Naive thymus-derived CD4-positive, alpha-beta T cell (primary cell): ENCODE measurements at regions not wholly inside any gene's neighbourhood (a gene's known extent, or its start where the extent isn't known, plus 50 kb on each side); places are given as distances from the start of the nearest gene placed in this dataset.
"Not testable (repeated sequence)": the region's sequence is repeated elsewhere in the genome, so short reads cannot be mapped to it uniquely, and the experiment has no call there.

ENCODE experiments used
- ATAC-seq: fragments of 150-1000 bp; cut with Tn5 transposase; 2 replicates; pipeline ENCODE4 v1.10.0; 2021; ENCODE audit warnings: mild to moderate bottlenecking, moderate library complexity
- CTCF ChIA-PET: fragments of 350-600 bp; sonication (Branson Sonifier 250); formaldehyde crosslinking; loops from one replicate; lab custom pipeline; 2021; ENCODE audit warnings: antibody characterized with exemption; lab: Charles Lee
- POLR2A ChIA-PET: fragments of 350-600 bp; sonication (Branson Sonifier 250); formaldehyde crosslinking; loops from one replicate; lab custom pipeline; 2021; ENCODE audit warnings: antibody characterized with exemption, inconsistent platforms; lab: Charles Lee
- DNase-seq, 9 donors: peaks; one replicate each; pipeline versions ENCODE4 v3.0.0 to v3.0.0-alpha.2; 2020 to 2022; ENCODE audit warnings: mixed read lengths in 1 of 9
- H3K27ac ChIP-seq: one replicate; pipeline ENCODE4 v1.7.0; 2013; ENCODE audit warnings: mild to moderate bottlenecking, low read depth, low read length, moderate library complexity
- H3K27me3 ChIP-seq, 2 donors: one replicate each; pipeline ENCODE4 v1.7.0; 2013; ENCODE audit warnings: low read length in 2 of 2, mild to moderate bottlenecking in 2 of 2, moderate library complexity in 2 of 2; ENCODE audit not compliant: control insufficient read depth in 2 of 2, insufficient read depth in 2 of 2
- H3K36me3 ChIP-seq, 3 experiments: 1 replicate in 2 of 3; 2 replicates in 1 of 3; pipeline ENCODE4 v1.7.0; 2013; ENCODE audit warnings: low read length in 3 of 3, mild to moderate bottlenecking in 3 of 3, moderate library complexity in 1 of 3; ENCODE audit not compliant: insufficient read depth in 3 of 3, control insufficient read depth in 2 of 3
- H3K4me1 ChIP-seq, 2 donors: one replicate each; pipeline ENCODE4 v1.7.0; 2013; ENCODE audit warnings: low read length in 2 of 2, mild to moderate bottlenecking in 2 of 2, moderate library complexity in 1 of 2; ENCODE audit not compliant: control insufficient read depth in 2 of 2, insufficient read depth in 2 of 2
- H3K4me3 ChIP-seq: 2 replicates; pipeline ENCODE4 v1.7.0; 2013; ENCODE audit warnings: mild to moderate bottlenecking, low read length
- H3K9me3 ChIP-seq, 3 experiments: 1 replicate in 2 of 3; 2 replicates in 1 of 3; pipeline ENCODE4 v1.7.0; 2013; ENCODE audit warnings: low read length in 3 of 3; ENCODE audit not compliant: control insufficient read depth in 2 of 3
- H3K27ac Mint-ChIP-seq, 9 donors: one replicate each; pipeline ENCODE4 v1.8.0; 2020 to 2022; ENCODE audit warnings: mixed read lengths in 9 of 9, mild to moderate bottlenecking in 8 of 9, moderate library complexity in 5 of 9, inconsistent platforms in 2 of 9
- H3K27me3 Mint-ChIP-seq, 5 donors: one replicate each; pipeline ENCODE4 v1.8.0; 2021 to 2022; ENCODE audit warnings: mixed read lengths in 5 of 5, mild to moderate bottlenecking in 1 of 5
- H3K36me3 Mint-ChIP-seq, 5 donors: one replicate each; pipeline ENCODE4 v1.8.0; 2020 to 2022; ENCODE audit warnings: mixed read lengths in 5 of 5, mild to moderate bottlenecking in 3 of 5, inconsistent platforms in 1 of 5
- H3K4me1 Mint-ChIP-seq, 7 donors: one replicate each; pipeline ENCODE4 v1.8.0; 2020 to 2022; ENCODE audit warnings: mixed read lengths in 7 of 7, mild to moderate bottlenecking in 3 of 7, inconsistent platforms in 1 of 7
- H3K4me3 Mint-ChIP-seq, 10 donors: one replicate each; pipeline ENCODE4 v1.8.0; 2020 to 2022; ENCODE audit warnings: mild to moderate bottlenecking in 10 of 10, mixed read lengths in 10 of 10, moderate library complexity in 6 of 10, inconsistent platforms in 2 of 10
- H3K9me3 Mint-ChIP-seq, 11 donors: one replicate each; pipeline ENCODE4 v1.8.0; 2020 to 2022; ENCODE audit warnings: mixed read lengths in 11 of 11, mild to moderate bottlenecking in 4 of 11, inconsistent platforms in 1 of 11, moderate library complexity in 1 of 11
- intact Hi-C, 2 donors: fragments of 100-400 bp; cut with micrococcal nuclease; formaldehyde crosslinking; loops; one replicate each; pipeline ENCODE4 v1.15.1; 2023

DNA sequence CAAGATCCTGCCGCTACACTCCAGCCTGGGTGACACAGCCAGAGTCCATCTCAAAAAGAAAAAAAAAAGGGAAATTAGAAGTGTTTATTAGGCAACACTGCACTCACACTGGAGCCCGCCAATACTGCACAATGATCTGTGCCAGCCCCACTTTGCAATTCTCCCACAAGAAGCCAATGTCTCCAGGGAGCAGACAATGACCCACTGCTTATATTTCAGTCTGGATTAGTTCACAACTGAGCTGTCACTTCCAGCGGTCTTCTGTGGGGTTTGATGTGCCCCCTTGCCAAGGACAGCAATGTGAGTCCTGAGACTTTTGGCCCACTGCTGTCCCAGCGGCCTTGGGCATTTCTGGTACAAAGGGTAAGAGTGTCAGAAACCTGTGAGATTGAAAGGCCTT is 85.6 kb upstream of the PPM1B start:
- H3K4me3 Mint-ChIP-seq = no peak overlapping the region
- ChIA-PET POLR2A (no interaction called here), CTCF (interaction anchor here (1.1 kb wide), 1 partner anchor 260 kb away, joined by 3 read pairs; no protein-coding TSS in a partner anchor)
- intact Hi-C loops = no loop called here
- H3K4me1 Mint-ChIP-seq = peaks cover 4 to 19% (median 15%) of the 10 kb centered on the region in 7 donors
- H3K27me3 Mint-ChIP-seq = no peaks in the 10 kb centered on the region
- H3K36me3 Mint-ChIP-seq = no peaks in the 10 kb centered on the region
- Histone ChIP-seq H3K36me3 (no peaks in the 10 kb centered on the region), H3K4me3 (no peak overlapping the region), H3K9me3 (no peaks in the 10 kb centered on the region), H3K27me3 (no peaks in the 10 kb centered on the region), H3K27ac (no peak overlapping the region), H3K4me1 (peaks cover 0 to 9% of the 10 kb centered on the region in 2 donors)
- H3K27ac Mint-ChIP-seq = no peak overlapping the region
- ATAC-seq (no peak), DNase-seq (no peak)
- H3K9me3 Mint-ChIP-seq = peaks cover 0 to 1% (median 0%) of the 10 kb centered on the region in 11 donors

DNA sequence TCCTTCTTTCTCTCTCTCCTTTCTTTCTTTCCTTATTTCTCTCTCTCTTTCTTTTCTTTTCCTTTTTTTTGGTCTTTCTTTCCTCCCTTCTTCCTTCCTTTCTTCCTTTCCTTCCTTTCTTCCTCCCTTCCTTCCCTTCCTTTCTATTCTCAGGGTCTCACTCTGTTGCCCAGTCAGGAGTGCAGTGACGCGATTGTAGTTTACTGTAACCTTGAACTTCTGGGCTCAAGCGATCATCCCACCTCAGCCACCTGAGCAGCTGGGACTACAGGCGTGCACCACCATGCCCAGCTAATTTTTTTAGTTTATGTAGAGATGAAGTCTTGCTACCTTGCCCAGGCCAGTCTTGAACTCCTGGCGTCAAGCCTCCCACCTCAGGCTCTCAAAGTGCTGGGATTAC is 83.8 kb upstream of the PPM1B start:
- no peaks in the 10 kb centered on the region for H3K27me3 Mint-ChIP-seq
- Histone ChIP-seq H3K27me3 (no peaks in the 10 kb centered on the region), H3K36me3 (no peaks in the 10 kb centered on the region), H3K27ac (no peak overlapping the region), H3K4me1 (peaks cover 0 to 9% of the 10 kb centered on the region in 2 donors), H3K4me3 (no peak overlapping the region), H3K9me3 (no peaks in the 10 kb centered on the region)
- ChIA-PET POLR2A (interaction anchor here (0.6 kb wide), 2 partner anchors 143 to 169 kb away, joined by 3 read pairs; no protein-coding TSS in a partner anchor), CTCF (interaction anchor here (0.6 to 3.8 kb wide), 5 partner anchors 32 to 258 kb away, joined by 3 to 23 read pairs (median 3); no protein-coding TSS in a partner anchor)
- H3K4me3 Mint-ChIP-seq = no peak overlapping the region
- ATAC-seq (no peak), DNase-seq (no peak)
- H3K4me1 Mint-ChIP-seq = peaks cover 4 to 28% (median 15%) of the 10 kb centered on the region in 7 donors
- H3K36me3 Mint-ChIP-seq = no peaks in the 10 kb centered on the region
- H3K9me3 Mint-ChIP-seq = peaks cover 0 to 1% (median 0%) of the 10 kb centered on the region in 11 donors
- intact Hi-C loops = loop anchor here in 1 of 2 donors (5.0 kb wide), 2 partner anchors 212 to 302 kb away; no protein-coding TSS in a partner anchor
- H3K27ac Mint-ChIP-seq = peak overlapping the region in 2 of 9 donors; percentile 24 to 42

DNA sequence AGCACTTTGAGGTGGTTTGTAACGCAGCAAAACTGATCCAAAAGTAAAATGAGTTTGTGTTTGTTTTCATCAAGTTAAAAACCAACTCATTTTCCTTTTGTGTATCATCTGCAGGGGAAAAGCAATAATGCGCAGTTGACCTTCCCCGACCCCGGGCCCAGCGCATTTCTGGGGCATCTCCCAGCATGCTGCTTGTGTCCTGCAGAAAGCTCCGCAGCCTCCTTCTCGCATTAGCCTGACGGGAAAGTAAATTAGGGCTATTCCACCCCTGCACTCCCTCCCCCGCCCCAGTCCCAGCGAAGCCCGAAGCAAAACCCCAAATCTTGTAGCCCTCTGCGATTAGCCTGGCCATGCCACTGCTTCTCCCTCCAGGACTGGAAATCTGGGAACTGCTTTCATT is 82.0 kb upstream of the PPM1B start:
- H3K9me3 ChIP-seq = no peaks in the 10 kb centered on the region
- H3K4me1 ChIP-seq = peaks cover 0 to 9% of the 10 kb centered on the region in 2 donors
- intact Hi-C loops = loop anchor here (1.0 to 5.0 kb wide), 15 partner anchors 34 to 869 kb away; partner anchors contain the start of genes PPM1B (in 2 of the 2), CAMKMT (in 1 of the 2) and PREPL (in 1 of the 2)
- ATAC-seq (no peak), DNase-seq (no peak)
- H3K4me3 Mint-ChIP-seq = peak overlapping the region in 1 of 10 donors; percentile 78
- no peak overlapping the region for H3K4me3 ChIP-seq
- ChIA-PET CTCF (interaction anchor here (0.6 to 3.8 kb wide), 7 partner anchors 40 to 318 kb away, joined by 3 to 23 read pairs (median 3); no protein-coding TSS in a partner anchor), POLR2A (interaction anchor here (1.3 kb wide), 1 partner anchor 257 kb away, joined by 4 read pairs; no protein-coding TSS in a partner anchor)
- H3K27ac Mint-ChIP-seq = peak overlapping the region in 3 of 9 donors; percentile 38 to 98 (median 57)
- H3K9me3 Mint-ChIP-seq = no peaks in the 10 kb centered on the region
- H3K27me3 ChIP-seq = no peaks in the 10 kb centered on the region
- no peak overlapping the region for H3K27ac ChIP-seq
- no peaks in the 10 kb centered on the region for H3K27me3 Mint-ChIP-seq
- H3K36me3 Mint-ChIP-seq = no peaks in the 10 kb centered on the region
- H3K4me1 Mint-ChIP-seq = peaks cover 4 to 34% (median 18%) of the 10 kb centered on the region in 7 donors
- H3K36me3 ChIP-seq = no peaks in the 10 kb centered on the region

DNA sequence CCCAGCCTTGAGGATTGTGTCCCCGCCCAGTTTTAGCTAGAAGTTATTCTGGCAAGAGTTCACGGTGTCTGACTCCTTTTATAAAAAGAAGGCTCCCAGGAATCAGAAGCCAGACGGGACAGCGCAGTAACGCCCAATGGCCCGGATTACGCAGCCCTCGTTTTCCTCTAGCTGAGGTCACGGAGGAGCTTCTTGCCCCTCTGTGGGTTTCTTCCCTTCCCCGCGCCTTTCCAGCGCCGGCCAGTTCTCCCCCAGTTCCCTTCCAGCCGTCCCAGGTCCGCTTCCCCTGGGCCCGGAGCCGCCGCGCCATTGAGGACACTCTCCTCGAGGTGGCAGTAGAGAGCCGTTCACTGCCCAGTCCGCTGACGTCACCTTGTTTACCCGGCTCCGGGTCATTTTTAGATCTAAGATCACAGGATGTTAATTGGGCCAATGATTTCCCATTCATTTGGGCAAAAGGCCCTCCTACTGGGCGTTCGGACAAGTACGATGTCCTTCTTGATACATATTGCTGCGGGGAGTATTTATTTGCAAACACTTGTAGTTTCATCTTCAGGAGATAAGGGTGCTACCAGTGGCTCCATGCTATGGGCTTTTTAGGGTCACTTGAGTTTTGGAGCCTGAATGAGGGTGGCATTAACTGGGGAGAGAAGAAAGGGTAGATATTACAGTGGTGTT is 81.5 kb upstream of the PPM1B start:
- H3K27ac ChIP-seq = peak overlapping the region; percentile 77
- peak; percentile 62 to 86 (median 77) for DNase-seq
- peak overlapping the region; percentile 60 to 92 (median 86) for H3K4me3 Mint-ChIP-seq
- no peaks in the 10 kb centered on the region for H3K9me3 ChIP-seq
- no peaks in the 10 kb centered on the region for H3K27me3 Mint-ChIP-seq
- H3K9me3 Mint-ChIP-seq = no peaks in the 10 kb centered on the region
- no peaks in the 10 kb centered on the region for H3K36me3 Mint-ChIP-seq
- peaks cover 4 to 30% (median 15%) of the 10 kb centered on the region in 7 donors for H3K4me1 Mint-ChIP-seq
- peak overlapping the region; percentile 68 for H3K4me3 ChIP-seq
- ChIA-PET CTCF (interaction anchor here (0.6 to 3.8 kb wide), 8 partner anchors 41 to 282 kb away, joined by 3 to 23 read pairs (median 3); no protein-coding TSS in a partner anchor), POLR2A (interaction anchor here (0.6 to 1.3 kb wide), 3 partner anchors 153 to 256 kb away, joined by 3 to 4 read pairs (median 3); no protein-coding TSS in a partner anchor)
- peaks cover 0 to 9% of the 10 kb centered on the region in 2 donors for H3K4me1 ChIP-seq
- intact Hi-C loops = loop anchor here (1.0 to 5.0 kb wide), 15 partner anchors 33 to 868 kb away; partner anchors contain the start of genes PPM1B (in 2 of the 2), CAMKMT (in 1 of the 2) and PREPL (in 1 of the 2)
- ATAC-seq = peak; percentile 97
- H3K27me3 ChIP-seq = no peaks in the 10 kb centered on the region
- peak overlapping the region; percentile 79 to 98 (median 91) for H3K27ac Mint-ChIP-seq
- H3K36me3 ChIP-seq = no peaks in the 10 kb centered on the region

- DNase-seq (no peak), ATAC-seq (no peak)
- H3K27ac Mint-ChIP-seq = peak overlapping the region; percentile 79 to 98 (median 91)
- H3K27me3 ChIP-seq = no peaks in the 10 kb centered on the region
- peaks cover 4 to 30% (median 15%) of the 10 kb centered on the region in 7 donors for H3K4me1 Mint-ChIP-seq
- ChIA-PET CTCF (interaction anchor here (0.6 to 3.8 kb wide), 8 partner anchors 10 to 392 kb away, joined by 3 to 23 read pairs (median 4); no protein-coding TSS in a partner anchor), POLR2A (interaction anchor here (0.7 to 1.3 kb wide), 2 partner anchors 209 to 256 kb away, joined by 3 to 4 read pairs; no protein-coding TSS in a partner anchor)
- H3K4me1 ChIP-seq = peaks cover 0 to 9% of the 10 kb centered on the region in 2 donors
- no peaks in the 10 kb centered on the region for H3K36me3 ChIP-seq
- H3K9me3 ChIP-seq = no peaks in the 10 kb centered on the region
- no peaks in the 10 kb centered on the region for H3K36me3 Mint-ChIP-seq
- H3K9me3 Mint-ChIP-seq = no peaks in the 10 kb centered on the region
- intact Hi-C loops = loop anchor here (1.0 to 5.0 kb wide), 15 partner anchors 33 to 868 kb away; partner anchors contain the start of genes PPM1B (in 2 of the 2), CAMKMT (in 1 of the 2) and PREPL (in 1 of the 2)
- H3K4me3 ChIP-seq = peak overlapping the region; percentile 68
- H3K27ac ChIP-seq = peak overlapping the region; percentile 77
- no peaks in the 10 kb centered on the region for H3K27me3 Mint-ChIP-seq
- H3K4me3 Mint-ChIP-seq = peak overlapping the region; percentile 60 to 92 (median 86)
Observed at GRCh38 chr2:44087714-44088092, 81.0 kb upstream of the PPM1B start.

- H3K27me3 ChIP-seq, intact Hi-C loops, POLR2A ChIA-PET, H3K36me3 ChIP-seq, H3K9me3 Mint-ChIP-seq, DNase-seq, H3K27me3 Mint-ChIP-seq, H3K4me3 Mint-ChIP-seq, H3K9me3 ChIP-seq, H3K27ac Mint-ChIP-seq, ATAC-seq, H3K4me1 ChIP-seq, H3K4me3 ChIP-seq, H3K36me3 Mint-ChIP-seq, H3K27ac ChIP-seq: not testable (repeated sequence)
- CTCF ChIA-PET = interaction anchor here (1.3 kb wide), 1 partner anchor 22 kb away, joined by 3 read pairs; no protein-coding TSS in a partner anchor
- peaks cover under 1 to 28% (median 11%) of the 10 kb centered on the region in 7 donors for H3K4me1 Mint-ChIP-seq
Observed at GRCh38 chr2:44092519-44092918, 76.2 kb upstream of the PPM1B start.
